ENCODE measurements at regions not wholly inside any gene's neighbourhood (a gene's known extent, or its start where the extent isn't known, plus 50 kb on each side); places are given as distances from the start of the nearest gene placed in this dataset.

GRCh38 chr10:109778993-109779392, 144.3 kb downstream of the XPNPEP1 start:
- no peak for TF ChIP-seq POLR2A (IDR thresholded peaks at IDR 0.05; ENCODE audit: low read length)
- no peak for TF ChIP-seq CTCF (IDR thresholded peaks at IDR 0.05)
- TF ChIP-seq FOSL2 (IDR thresholded peaks at IDR 0.05), result no peak
- no peak for TF ChIP-seq FOSL2 (CRISPR knock-in tag; IDR thresholded peaks at IDR 0.05)
- TF ChIP-seq RFX5 (IDR thresholded peaks at IDR 0.05), result no peak
- TF ChIP-seq PHF8 (IDR thresholded peaks at IDR 0.05; ENCODE audit: borderline replicate concordance, low read depth), result no peak
- TF ChIP-seq REST (IDR thresholded peaks at IDR 0.05), result no peak
- TF ChIP-seq MAX (IDR thresholded peaks at IDR 0.05), result no peak
- TF ChIP-seq, protein P1, sequence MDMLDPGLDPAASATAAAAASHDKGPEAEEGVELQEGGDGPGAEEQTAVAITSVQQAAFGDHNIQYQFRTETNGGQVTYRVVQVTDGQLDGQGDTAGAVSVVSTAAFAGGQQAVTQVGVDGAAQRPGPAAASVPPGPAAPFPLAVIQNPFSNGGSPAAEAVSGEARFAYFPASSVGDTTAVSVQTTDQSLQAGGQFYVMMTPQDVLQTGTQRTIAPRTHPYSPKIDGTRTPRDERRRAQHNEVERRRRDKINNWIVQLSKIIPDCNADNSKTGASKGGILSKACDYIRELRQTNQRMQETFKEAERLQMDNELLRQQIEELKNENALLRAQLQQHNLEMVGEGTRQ (IDR thresholded peaks at IDR 0.05), result no peak
- TF ChIP-seq CBX2 (IDR thresholded peaks at IDR 0.05; ENCODE audit: borderline replicate concordance, low read depth), result no peak
- TF ChIP-seq JUN (IDR thresholded peaks at IDR 0.05), result no peak
- TF ChIP-seq EP300 (IDR thresholded peaks at IDR 0.05), result no peak
- TF ChIP-seq, protein P2, sequence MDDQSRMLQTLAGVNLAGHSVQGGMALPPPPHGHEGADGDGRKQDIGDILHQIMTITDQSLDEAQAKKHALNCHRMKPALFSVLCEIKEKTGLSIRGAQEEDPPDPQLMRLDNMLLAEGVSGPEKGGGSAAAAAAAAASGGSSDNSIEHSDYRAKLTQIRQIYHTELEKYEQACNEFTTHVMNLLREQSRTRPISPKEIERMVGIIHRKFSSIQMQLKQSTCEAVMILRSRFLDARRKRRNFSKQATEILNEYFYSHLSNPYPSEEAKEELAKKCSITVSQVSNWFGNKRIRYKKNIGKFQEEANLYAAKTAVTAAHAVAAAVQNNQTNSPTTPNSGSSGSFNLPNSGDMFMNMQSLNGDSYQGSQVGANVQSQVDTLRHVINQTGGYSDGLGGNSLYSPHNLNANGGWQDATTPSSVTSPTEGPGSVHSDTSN (IDR thresholded peaks at IDR 0.05), result no peak
- TF ChIP-seq SMC3 (IDR thresholded peaks at IDR 0.05), result no peak
- TF ChIP-seq JUNB (IDR thresholded peaks at IDR 0.05), result no peak
